GM12891 (cell line): ENCODE measurements at regions not wholly inside any gene's neighbourhood (a gene's known extent, or its start where the extent isn't known, plus 50 kb on each side); places are given as distances from the start of the nearest gene placed in this dataset.

ENCODE experiments used
- PAX5 ChIP-seq: IDR thresholded peaks from 2 replicates; pipeline ENCODE4 v1.6.1; 2011; ENCODE audit warnings: low read length, moderate library complexity, mild to moderate bottlenecking; ENCODE audit not compliant: insufficient read depth, severe bottlenecking
- POLR2A ChIP-seq: IDR thresholded peaks from 2 replicates; pipeline ENCODE4 v1.6.1; 2011; ENCODE audit warnings: low read depth, low read length, control low read depth
- POLR2AphosphoS5 ChIP-seq: IDR thresholded peaks from 2 replicates; pipeline ENCODE4 v1.6.1; 2011; ENCODE audit warnings: low read depth, low read length, control low read depth
- SPI1 ChIP-seq: IDR thresholded peaks from 2 replicates; pipeline ENCODE4 v1.6.1; 2011; ENCODE audit warnings: low read depth, low read length, control low read depth

DNA sequence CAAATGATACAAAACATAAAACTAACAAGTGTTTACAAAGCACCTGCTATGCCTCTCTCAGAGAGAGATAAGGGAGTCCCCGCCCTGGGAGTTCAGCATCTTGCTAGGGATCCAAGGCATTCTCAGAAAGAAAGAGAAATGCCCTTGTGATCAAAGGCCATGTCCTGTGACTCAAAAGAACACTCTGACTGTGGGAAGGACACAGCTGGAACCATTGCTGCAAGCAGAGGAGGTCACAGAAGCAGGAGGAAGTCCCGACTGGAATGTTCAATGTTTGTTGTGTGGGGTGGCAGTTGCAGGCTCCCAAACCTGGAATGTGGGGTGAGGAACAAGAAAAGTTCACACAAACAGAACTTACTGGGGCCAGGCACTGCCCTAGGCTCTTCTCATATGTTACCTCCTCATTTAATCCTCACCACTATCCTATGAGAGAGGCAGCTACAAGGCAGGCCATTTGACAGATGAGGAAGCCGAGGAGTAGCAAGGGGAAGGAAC, 93.0 kb upstream of the GRIK3 start:
- TF ChIP-seq POLR2A (no peak), POLR2AphosphoS5 (no peak), SPI1 (no peak), PAX5 (no peak)
